HEK293T (cell line): ENCODE measurements at regions not wholly inside any gene's neighbourhood (a gene's known extent, or its start where the extent isn't known, plus 50 kb on each side); places are given as distances from the start of the nearest gene placed in this dataset.

ENCODE experiments used
- CTCF ChIA-PET: fragments of 350-600 bp; formaldehyde crosslinking; extraction: SDS; loops from one replicate; lab custom pipeline; 2021; ENCODE audit warnings: antibody characterized with exemption, inconsistent platforms; lab: Yijun Ruan, JAX
- POLR2A ChIA-PET: fragments of 350-600 bp; formaldehyde crosslinking; extraction: SDS; loops from one replicate; lab custom pipeline; 2020; ENCODE audit warnings: antibody characterized with exemption, inconsistent platforms; lab: Yijun Ruan, JAX
- DNase-seq: peaks from one replicate; pipeline ENCODE4 v3.0.0; 2012; ENCODE audit warnings: mixed read lengths; ENCODE audit errors: extremely low spot score
- ARNT ChIP-seq: fragments of 450-650 bp; IDR thresholded peaks from 2 replicates; pipeline ENCODE4 v1.6.1; 2017; ENCODE audit warnings: mild to moderate bottlenecking
- BHLHE40 ChIP-seq: fragments of 450-650 bp; IDR thresholded peaks from 2 replicates; pipeline ENCODE4 v1.6.1; 2016; ENCODE audit warnings: mild to moderate bottlenecking, moderate library complexity, borderline replicate concordance
- CTBP1 ChIP-seq: fragments of 450-650 bp; IDR thresholded peaks from 2 replicates; pipeline ENCODE4 v1.6.1; 2016; ENCODE audit warnings: borderline replicate concordance
- ELF4 ChIP-seq: fragments of 450-650 bp; IDR thresholded peaks from 2 replicates; pipeline ENCODE4 v1.6.1; 2017; ENCODE audit warnings: antibody characterized with exemption
- FOXA1 ChIP-seq: fragments of 450-650 bp; IDR thresholded peaks from 2 replicates; pipeline ENCODE4 v1.6.1; 2016; ENCODE audit warnings: mild to moderate bottlenecking
- FOXK2 ChIP-seq: fragments of 450-650 bp; IDR thresholded peaks from 2 replicates; pipeline ENCODE4 v1.6.1; 2016; ENCODE audit warnings: mild to moderate bottlenecking
- FOXM1 ChIP-seq: fragments of 450-650 bp; IDR thresholded peaks from 2 replicates; pipeline ENCODE4 v1.6.1; 2017; ENCODE audit warnings: mild to moderate bottlenecking, borderline replicate concordance
- HDGF ChIP-seq: fragments of 450-650 bp; IDR thresholded peaks from 2 replicates; pipeline ENCODE4 v1.6.1; 2017; ENCODE audit warnings: antibody characterized with exemption, borderline replicate concordance
- L3MBTL2 ChIP-seq: fragments of 450-650 bp; conservative IDR thresholded peaks from 2 replicates; pipeline ENCODE4 v1.6.1; 2016; ENCODE audit warnings: mild to moderate bottlenecking
- LEF1 ChIP-seq: fragments of 450-650 bp; IDR thresholded peaks from 2 replicates; pipeline ENCODE4 v1.6.1; 2017; ENCODE audit warnings: mild to moderate bottlenecking, borderline replicate concordance
- NFRKB ChIP-seq: fragments of 450-650 bp; IDR thresholded peaks from 2 replicates; pipeline ENCODE4 v1.6.1; 2016; ENCODE audit warnings: mild to moderate bottlenecking, moderate library complexity
- SP1 ChIP-seq: fragments of 450-650 bp; IDR thresholded peaks from 2 replicates; pipeline ENCODE4 v1.6.1; 2017
- SUZ12 ChIP-seq: fragments of 450-650 bp; IDR thresholded peaks from 2 replicates; pipeline ENCODE4 v1.6.1; 2016; ENCODE audit warnings: mild to moderate bottlenecking
- TARDBP ChIP-seq: fragments of 450-650 bp; IDR thresholded peaks from 2 replicates; pipeline ENCODE4 v1.6.1; 2016
- ZNF384 ChIP-seq: fragments of 450-650 bp; IDR thresholded peaks from 2 replicates; pipeline ENCODE4 v1.6.1; 2016
- TF ChIP-seq, protein P1 (sequence below): fragments of 450-650 bp; IDR thresholded peaks from 2 replicates; pipeline ENCODE4 v1.6.1; 2016

GRCh38 chr5:38642189-38642911 is 85.9 kb upstream of the LIFR start:
- no peak for DNase-seq
- POLR2A ChIA-PET: no interaction called here
- CTCF ChIA-PET: no interaction called here
- TF ChIP-seq HDGF (no peak), ZNF384 (no peak), ELF4 (no peak), BHLHE40 (no peak), FOXK2 (no peak), FOXM1 (no peak), TARDBP (no peak)
- TF ChIP-seq, protein P1, sequence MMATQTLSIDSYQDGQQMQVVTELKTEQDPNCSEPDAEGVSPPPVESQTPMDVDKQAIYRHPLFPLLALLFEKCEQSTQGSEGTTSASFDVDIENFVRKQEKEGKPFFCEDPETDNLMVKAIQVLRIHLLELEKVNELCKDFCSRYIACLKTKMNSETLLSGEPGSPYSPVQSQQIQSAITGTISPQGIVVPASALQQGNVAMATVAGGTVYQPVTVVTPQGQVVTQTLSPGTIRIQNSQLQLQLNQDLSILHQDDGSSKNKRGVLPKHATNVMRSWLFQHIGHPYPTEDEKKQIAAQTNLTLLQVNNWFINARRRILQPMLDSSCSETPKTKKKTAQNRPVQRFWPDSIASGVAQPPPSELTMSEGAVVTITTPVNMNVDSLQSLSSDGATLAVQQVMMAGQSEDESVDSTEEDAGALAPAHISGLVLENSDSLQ: no peak

GRCh38 chr5:38643616-38644015 is 87.2 kb upstream of the LIFR start:
- CTCF ChIA-PET: no interaction called here
- TF ChIP-seq FOXK2: no peak
- TF ChIP-seq ZNF384: no peak
- TF ChIP-seq L3MBTL2: no peak
- POLR2A ChIA-PET: no interaction called here
- no peak for DNase-seq

GRCh38 chr5:38645508-38645907 is 89.1 kb upstream of the LIFR start:
- DNase-seq: no peak
- TF ChIP-seq BHLHE40 (no peak), L3MBTL2 (no peak), CTBP1 (no peak), SP1 (no peak), ZNF384 (no peak), FOXK2 (no peak), FOXA1 (no peak), HDGF (no peak), TARDBP (no peak), NFRKB (no peak), SUZ12 (no peak), ARNT (no peak), LEF1 (no peak), ELF4 (no peak), FOXM1 (no peak)
- TF ChIP-seq, protein P1: no peak
- ChIA-PET CTCF (no interaction called here), POLR2A (no interaction called here)

GRCh38 chr5:38648703-38649291 is 92.4 kb upstream of the LIFR start:
- CTCF ChIA-PET: interaction anchor here (0.8 kb wide), 1 partner anchor 119 kb away, joined by 3 read pairs; no protein-coding TSS in a partner anchor
- TF ChIP-seq FOXM1: no peak
- TF ChIP-seq TARDBP: no peak
- no peak for TF ChIP-seq HDGF
- no peak for TF ChIP-seq ELF4
- no peak for TF ChIP-seq ZNF384
- TF ChIP-seq BHLHE40: no peak
- no peak for TF ChIP-seq NFRKB
- TF ChIP-seq SP1: no peak
- no peak for TF ChIP-seq FOXA1
- no peak for TF ChIP-seq CTBP1
- TF ChIP-seq, protein P1: no peak
- DNase-seq: no peak
- POLR2A ChIA-PET: interaction anchor here (0.6 to 1.2 kb wide), 2 partner anchors 11 to 88 kb away, joined by 3 read pairs; no protein-coding TSS in a partner anchor

- TF ChIP-seq ELF4 (no peak), FOXK2 (no peak), CTBP1 (no peak), L3MBTL2 (no peak), HDGF (no peak), ZNF384 (no peak), FOXA1 (no peak)
- ChIA-PET POLR2A (interaction anchor here (1.0 kb wide), 1 partner anchor 10 kb away, joined by 8 read pairs; no protein-coding TSS in a partner anchor), CTCF (no interaction called here)
- no peak for DNase-seq
Observed at GRCh38 chr5:38650540-38650939, 94.1 kb upstream of the LIFR start.

- DNase-seq: no peak
- ChIA-PET POLR2A (interaction anchor here (1.0 kb wide), 1 partner anchor 9 kb away, joined by 8 read pairs; no protein-coding TSS in a partner anchor), CTCF (interaction anchor here (0.6 to 1.8 kb wide), 2 partner anchors 9 to 113 kb away, joined by 3 to 4 read pairs; no protein-coding TSS in a partner anchor)
- TF ChIP-seq FOXA1: no peak
- no peak for TF ChIP-seq NFRKB
- no peak for TF ChIP-seq ARNT
- no peak for TF ChIP-seq ELF4
- no peak for TF ChIP-seq HDGF
- no peak for TF ChIP-seq L3MBTL2
- no peak for TF ChIP-seq CTBP1
- no peak for TF ChIP-seq SUZ12
- no peak for TF ChIP-seq ZNF384
- no peak for TF ChIP-seq SP1
- TF ChIP-seq, protein P1: no peak
- no peak for TF ChIP-seq BHLHE40
- TF ChIP-seq TARDBP: no peak
- TF ChIP-seq FOXK2: no peak
- no peak for TF ChIP-seq LEF1
- no peak for TF ChIP-seq FOXM1
Observed at GRCh38 chr5:38650946-38651345, 94.5 kb upstream of the LIFR start.
